ENCODE measurements at regions not wholly inside any gene's neighbourhood (a gene's known extent, or its start where the extent isn't known, plus 50 kb on each side); places are given as distances from the start of the nearest gene placed in this dataset.

DNA sequence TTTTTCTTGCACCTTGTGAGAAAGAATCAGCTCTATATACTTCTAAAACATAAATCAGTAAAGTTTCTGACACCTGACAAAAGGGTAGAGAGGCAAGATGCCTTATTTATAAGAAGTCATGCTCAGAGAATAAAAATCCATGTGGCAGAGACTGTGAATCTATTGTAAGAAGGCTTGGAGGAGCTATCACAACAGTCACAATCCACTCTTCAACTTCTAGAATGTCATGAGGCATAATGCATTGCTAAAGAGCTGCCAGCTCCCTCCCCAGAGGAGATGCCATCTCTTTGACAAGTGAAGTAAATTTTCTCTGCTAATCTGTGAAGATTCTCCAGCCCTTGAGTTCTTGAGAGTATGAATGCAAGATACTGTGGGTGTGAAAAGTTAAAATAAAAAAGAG, 971.2 kb upstream of the IGFBP7 start:
- TF ChIP-seq, protein P1, sequence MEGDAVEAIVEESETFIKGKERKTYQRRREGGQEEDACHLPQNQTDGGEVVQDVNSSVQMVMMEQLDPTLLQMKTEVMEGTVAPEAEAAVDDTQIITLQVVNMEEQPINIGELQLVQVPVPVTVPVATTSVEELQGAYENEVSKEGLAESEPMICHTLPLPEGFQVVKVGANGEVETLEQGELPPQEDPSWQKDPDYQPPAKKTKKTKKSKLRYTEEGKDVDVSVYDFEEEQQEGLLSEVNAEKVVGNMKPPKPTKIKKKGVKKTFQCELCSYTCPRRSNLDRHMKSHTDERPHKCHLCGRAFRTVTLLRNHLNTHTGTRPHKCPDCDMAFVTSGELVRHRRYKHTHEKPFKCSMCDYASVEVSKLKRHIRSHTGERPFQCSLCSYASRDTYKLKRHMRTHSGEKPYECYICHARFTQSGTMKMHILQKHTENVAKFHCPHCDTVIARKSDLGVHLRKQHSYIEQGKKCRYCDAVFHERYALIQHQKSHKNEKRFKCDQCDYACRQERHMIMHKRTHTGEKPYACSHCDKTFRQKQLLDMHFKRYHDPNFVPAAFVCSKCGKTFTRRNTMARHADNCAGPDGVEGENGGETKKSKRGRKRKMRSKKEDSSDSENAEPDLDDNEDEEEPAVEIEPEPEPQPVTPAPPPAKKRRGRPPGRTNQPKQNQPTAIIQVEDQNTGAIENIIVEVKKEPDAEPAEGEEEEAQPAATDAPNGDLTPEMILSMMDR (conservative IDR thresholded peaks at IDR 0.05; ENCODE audit: low read depth, low read length), result no peak
- no peak for DNase-seq (ENCODE audit: low read depth)
- no peak overlapping the region for H3K4me3 ChIP-seq (ENCODE audit: low read length)

DNA sequence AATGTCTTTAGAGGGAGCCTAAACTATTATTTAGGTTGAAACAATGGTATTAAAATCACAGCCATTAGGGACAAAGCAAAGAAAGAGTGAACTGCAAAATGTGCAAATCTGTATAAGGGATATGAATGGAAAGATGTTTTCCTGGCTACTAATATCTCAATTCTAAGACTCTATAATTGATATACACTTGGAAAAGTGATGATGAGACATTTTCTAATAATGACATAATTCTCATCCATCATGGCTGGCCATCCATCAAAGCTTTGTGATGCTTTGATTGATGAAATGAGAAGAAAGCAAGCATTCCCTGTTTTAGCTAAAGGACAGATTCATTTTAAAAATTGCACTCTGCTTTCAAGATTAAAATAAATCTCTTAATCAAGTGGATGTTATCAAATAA, 965.5 kb upstream of the IGFBP7 start:
- DNase-seq (ENCODE audit: low read depth), result no peak
- H3K4me3 ChIP-seq (ENCODE audit: low read length), result no peak overlapping the region
- TF ChIP-seq, protein P1 (conservative IDR thresholded peaks at IDR 0.05; ENCODE audit: low read depth, low read length), result no peak

DNA sequence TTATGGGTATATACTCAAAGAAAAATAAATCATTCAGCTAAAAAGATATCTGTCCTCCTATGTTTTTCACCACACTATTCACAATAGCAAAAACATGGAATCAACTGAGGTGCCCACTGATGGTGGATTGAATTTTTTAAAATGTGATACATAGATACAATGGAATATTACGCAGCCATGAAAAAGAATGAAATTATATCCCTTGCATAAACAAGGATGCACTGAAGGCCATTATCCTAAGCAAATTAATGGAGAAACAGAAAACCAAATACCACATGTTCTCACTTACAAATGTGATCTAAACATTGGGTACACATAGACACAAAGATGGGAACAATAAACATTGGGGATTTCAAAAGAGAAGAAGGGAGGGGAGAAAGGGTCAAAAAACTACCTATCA, 964.2 kb upstream of the IGFBP7 start:
- DNase-seq (ENCODE audit: low read depth), result no peak
- TF ChIP-seq, protein P1 (conservative IDR thresholded peaks at IDR 0.05; ENCODE audit: low read depth, low read length), result no peak
- H3K4me3 ChIP-seq (ENCODE audit: low read length), result no peak overlapping the region

DNA sequence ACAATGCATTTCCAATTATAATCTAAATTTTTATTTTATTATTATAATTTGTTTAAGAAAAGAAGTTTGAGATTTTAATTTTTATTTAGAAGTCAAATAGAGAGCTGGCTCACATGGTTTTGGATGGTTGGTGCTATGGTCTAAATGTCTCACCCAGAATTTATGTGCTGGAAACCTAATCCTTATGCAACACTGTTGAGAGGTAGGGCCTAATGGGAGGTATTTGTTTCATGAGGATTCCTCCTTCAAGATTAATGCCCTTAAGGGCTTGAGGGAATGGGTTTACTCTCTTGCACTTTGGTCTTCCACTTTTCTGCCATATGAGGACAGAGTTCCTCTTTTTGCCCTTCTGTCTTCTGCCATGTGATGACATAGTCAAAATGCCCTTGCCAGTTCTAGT, 960.5 kb upstream of the IGFBP7 start:
- DNase-seq (ENCODE audit: low read depth), result no peak
- no peak overlapping the region for H3K4me3 ChIP-seq (ENCODE audit: low read length)
- TF ChIP-seq, protein P1 (conservative IDR thresholded peaks at IDR 0.05; ENCODE audit: low read depth, low read length), result no peak

DNA sequence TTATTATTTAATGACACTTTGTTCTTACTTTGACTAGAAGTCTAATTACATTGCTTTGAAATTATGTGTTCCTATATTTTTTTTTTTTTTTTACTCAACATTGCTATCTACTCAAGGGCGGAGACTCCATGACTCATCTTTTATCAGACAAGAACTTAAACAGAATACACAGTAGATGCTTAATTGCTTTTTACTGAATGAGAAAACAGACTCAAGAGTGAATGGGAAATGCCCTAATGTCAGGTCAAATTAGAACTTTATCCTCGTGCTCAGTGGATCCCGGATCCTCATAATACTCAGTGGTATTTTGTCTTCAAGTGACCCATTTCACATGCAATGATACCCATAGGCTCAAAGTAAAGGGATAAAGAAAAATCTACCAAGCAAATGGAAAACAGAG, 954.5 kb upstream of the IGFBP7 start:
- TF ChIP-seq, protein P1 (conservative IDR thresholded peaks at IDR 0.05; ENCODE audit: low read depth, low read length), result no peak
- H3K4me3 ChIP-seq (ENCODE audit: low read length), result no peak overlapping the region
- no peak for DNase-seq (ENCODE audit: low read depth)

DNA sequence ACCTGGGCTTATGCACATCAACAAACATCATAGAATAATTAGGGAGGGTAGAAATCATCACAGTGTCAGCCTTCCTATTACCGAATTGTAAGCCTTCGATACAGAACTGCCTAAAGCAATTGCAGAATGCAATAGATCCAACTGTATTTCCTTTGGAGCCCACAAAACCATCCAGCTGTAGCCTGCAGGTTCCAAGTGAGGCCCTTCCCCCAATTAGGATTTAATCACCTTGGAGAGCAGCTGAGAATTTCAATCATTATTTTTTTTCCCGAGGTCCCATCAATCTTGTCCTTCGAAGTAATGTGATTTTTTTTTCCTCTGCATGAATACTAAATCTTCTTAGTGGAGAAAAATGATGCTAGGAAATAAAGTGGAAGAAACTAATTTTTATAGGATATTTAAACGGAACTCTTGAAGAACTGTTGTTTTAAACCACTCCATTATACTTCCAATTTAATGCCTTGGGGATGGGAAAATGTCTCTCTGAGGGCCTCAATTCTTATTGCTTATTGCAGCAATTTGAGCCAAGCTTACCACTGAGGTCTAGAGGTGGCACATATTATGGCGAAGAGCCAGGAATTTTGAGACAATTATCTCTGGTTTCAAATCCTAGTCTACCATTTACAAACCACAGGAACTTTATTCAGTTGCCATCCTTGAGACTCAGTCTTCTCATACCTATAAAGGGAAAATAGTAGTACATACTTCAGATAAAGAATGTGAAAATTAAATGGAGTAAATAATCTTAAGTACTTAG, 953.4 kb upstream of the IGFBP7 start:
- TF ChIP-seq, protein P1 (conservative IDR thresholded peaks at IDR 0.05; ENCODE audit: low read depth, low read length), result no peak

DNA sequence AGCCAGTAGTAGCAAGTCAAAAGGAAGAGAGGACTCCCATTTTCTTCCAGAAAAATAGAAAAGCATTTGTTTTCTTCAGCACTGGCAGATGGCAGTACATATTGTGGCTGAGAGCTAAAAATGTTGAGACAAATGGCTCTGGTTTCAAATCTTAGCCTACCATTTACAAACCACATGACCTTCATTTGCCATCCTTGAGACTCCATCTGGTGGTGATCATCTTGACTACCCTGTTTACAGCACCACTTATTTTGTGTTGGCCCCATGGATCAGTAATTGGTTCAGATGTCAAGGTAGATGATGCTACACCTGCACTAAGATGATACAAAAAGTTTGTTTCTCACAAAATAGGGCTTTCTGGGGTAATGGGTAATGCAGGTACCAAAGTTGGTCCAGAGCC, 951.8 kb upstream of the IGFBP7 start:
- DNase-seq (ENCODE audit: low read depth), result no peak
- no peak overlapping the region for H3K4me3 ChIP-seq (ENCODE audit: low read length)
- TF ChIP-seq, protein P1 (conservative IDR thresholded peaks at IDR 0.05; ENCODE audit: low read depth, low read length), result no peak

More for the DNA sequence above, 953.4 kb upstream of the IGFBP7 start:
- H3K4me3 ChIP-seq (ENCODE audit: low read length), result no peak overlapping the region
- DNase-seq (ENCODE audit: low read depth), result no peak
